ENCODE measurements at regions not wholly inside any gene's neighbourhood (a gene's known extent, or its start where the extent isn't known, plus 50 kb on each side); places are given as distances from the start of the nearest gene placed in this dataset.

DNA sequence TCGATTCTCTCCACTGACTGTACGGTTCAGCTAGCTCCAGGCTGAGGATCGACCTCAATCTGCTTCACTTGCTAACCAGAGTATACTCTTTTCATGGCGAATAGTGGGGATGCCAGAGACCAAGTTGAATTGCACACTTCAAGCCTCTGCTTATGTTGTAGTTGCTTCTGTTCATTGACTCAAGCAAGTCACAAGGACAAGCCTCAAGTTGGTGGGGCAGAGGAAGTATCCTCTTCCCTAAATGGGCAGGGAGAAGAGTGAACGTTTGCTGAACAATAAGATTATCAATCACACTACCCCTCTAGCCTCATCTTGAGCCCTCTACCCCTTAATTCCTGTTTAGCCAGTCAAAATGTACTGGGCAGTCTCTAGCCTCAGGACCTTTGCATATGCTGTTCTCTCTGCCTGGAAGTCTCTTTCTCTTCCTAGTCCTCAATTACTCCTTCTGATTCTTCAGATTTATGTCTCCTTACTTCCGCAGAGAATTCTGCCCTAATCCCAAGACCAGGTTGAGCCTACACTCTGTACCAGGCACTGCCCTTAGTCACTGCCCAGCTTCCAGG, 390.4 kb upstream of the PROK2 start:
- Histone ChIP-seq H3K36me3 (no peaks in the 10 kb centered on the region), H3K4me3 (no peak overlapping the region), H3K27me3 (no peaks in the 10 kb centered on the region), H3K27ac (no peak overlapping the region), H3K4me1 (no peaks in the 10 kb centered on the region), H3K9me3 (no peaks in the 10 kb centered on the region)
- TF ChIP-seq CTCF (IDR thresholded peaks at IDR 0.05), result no peak
- ATAC-seq (peak in 1 of 4 donors; percentile 25), FAIRE-seq (no peak), DNase-seq (no peak)
- 90% methylated on average over 6 of the region's 6 CpGs for WGBS, 2 donors
- intact Hi-C loops (cut with DNase I), result no loop called here

DNA sequence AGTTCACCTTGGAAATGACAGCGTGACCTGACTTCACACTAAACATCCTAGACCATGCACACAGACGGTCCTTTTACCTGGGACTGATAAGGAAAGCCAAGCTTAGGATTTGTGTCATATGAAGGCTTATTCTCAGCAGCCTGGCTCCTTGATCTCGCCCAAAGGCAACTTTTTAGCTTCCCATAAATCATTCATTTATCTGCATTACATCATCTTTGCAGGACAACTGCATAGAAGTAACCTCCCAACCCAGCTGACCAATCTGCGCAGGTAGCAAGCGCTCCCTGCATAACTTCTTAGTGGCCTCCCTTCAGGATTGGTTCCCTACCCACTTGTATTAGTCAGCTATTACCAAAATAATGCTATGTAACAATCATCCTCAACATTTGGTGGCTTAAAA, 389.9 kb upstream of the PROK2 start:
- no peak for ATAC-seq
- no peak for FAIRE-seq
- Histone ChIP-seq H3K4me3 (no peak overlapping the region), H3K36me3 (no peaks in the 10 kb centered on the region), H3K9me3 (no peaks in the 10 kb centered on the region), H3K27me3 (no peaks in the 10 kb centered on the region), H3K27ac (no peak overlapping the region), H3K4me1 (no peaks in the 10 kb centered on the region)
- TF ChIP-seq CTCF (IDR thresholded peaks at IDR 0.05), result no peak
- intact Hi-C loops (cut with DNase I), result no loop called here
- DNase-seq, result no peak
- 78 to 89% methylated on average over 5 of the region's 5 CpGs for WGBS, 2 donors

DNA sequence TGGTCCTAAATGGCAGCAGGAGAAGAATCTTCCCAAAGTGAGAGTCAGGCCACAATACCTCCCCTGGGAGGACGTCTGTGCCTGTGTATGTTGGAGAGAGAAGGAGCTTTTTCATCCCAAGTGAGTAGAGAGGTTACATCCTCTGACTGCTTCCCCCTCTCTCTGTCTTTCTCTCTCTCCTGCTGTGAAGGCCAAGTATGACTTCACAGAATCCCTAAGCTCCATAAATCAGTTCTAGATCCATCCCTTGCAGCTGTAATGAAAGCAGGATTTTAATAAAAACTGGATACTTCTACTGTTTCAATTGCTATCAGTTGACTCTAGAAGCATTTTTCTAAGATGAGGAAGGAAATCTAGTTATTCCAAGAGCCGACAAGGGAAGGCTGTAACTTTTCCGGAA, 389.1 kb upstream of the PROK2 start:
- Histone ChIP-seq H3K9me3 (no peaks in the 10 kb centered on the region), H3K4me1 (no peaks in the 10 kb centered on the region), H3K27me3 (no peaks in the 10 kb centered on the region), H3K36me3 (no peaks in the 10 kb centered on the region), H3K27ac (no peak overlapping the region), H3K4me3 (no peak overlapping the region)
- no peak for FAIRE-seq
- TF ChIP-seq CTCF (IDR thresholded peaks at IDR 0.05), result no peak
- DNase-seq, result no peak
- 74 to 85% methylated on average over 3 of the region's 3 CpGs for WGBS, 2 donors
- no peak for ATAC-seq
- intact Hi-C loops (cut with DNase I), result no loop called here

DNA sequence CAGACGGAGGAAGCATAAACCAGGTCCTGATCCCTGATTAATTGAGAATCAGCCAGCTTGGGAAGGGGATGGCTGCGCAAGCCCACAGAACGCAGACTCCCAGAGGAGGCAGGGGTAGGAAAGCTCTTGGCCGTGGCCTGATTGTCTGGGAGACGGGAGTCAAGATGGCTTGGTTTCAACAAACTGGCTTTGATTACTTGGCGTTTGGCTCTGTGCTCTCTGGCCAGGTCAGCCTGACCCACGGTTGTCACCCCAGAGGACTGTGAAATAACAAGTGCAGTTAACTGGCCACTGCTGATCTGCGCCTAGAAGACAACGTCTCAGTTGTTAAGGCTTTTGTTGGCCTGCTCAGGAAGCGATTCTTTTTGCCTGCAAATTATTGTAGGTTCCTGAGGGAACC, 387.0 kb upstream of the PROK2 start:
- Histone ChIP-seq H3K36me3 (no peaks in the 10 kb centered on the region), H3K4me1 (no peaks in the 10 kb centered on the region), H3K27me3 (no peaks in the 10 kb centered on the region), H3K4me3 (no peak overlapping the region), H3K9me3 (no peaks in the 10 kb centered on the region), H3K27ac (no peak overlapping the region)
- ATAC-seq (peak in 1 of 4 donors; percentile 37), DNase-seq (no peak), FAIRE-seq (no peak)
- TF ChIP-seq CTCF (IDR thresholded peaks at IDR 0.05), result no peak
- WGBS, 2 donors, result 85 to 87% methylated on average over 10 of the region's 10 CpGs
- intact Hi-C loops (cut with DNase I), result no loop called here

GRCh38 chr3:72171463-72171881, 386.5 kb upstream of the PROK2 start:
- no peak overlapping the region for H3K27ac ChIP-seq
- FAIRE-seq (no peak), ATAC-seq (peak in 2 of 4 donors; percentile 32 to 44), DNase-seq (no peak)
- H3K27me3 ChIP-seq, result no peaks in the 10 kb centered on the region
- H3K36me3 ChIP-seq, result no peaks in the 10 kb centered on the region
- no peaks in the 10 kb centered on the region for H3K9me3 ChIP-seq
- no peak overlapping the region for H3K4me3 ChIP-seq
- intact Hi-C loops (cut with DNase I), result no loop called here
- WGBS, 2 donors, result 70 to 71% methylated on average over 6 of the region's 6 CpGs
- no peaks in the 10 kb centered on the region for H3K4me1 ChIP-seq
- no peak for TF ChIP-seq CTCF (IDR thresholded peaks at IDR 0.05)
